OCI-LY3 (cell line): ENCODE measurements at regions not wholly inside any gene's neighbourhood (a gene's known extent, or its start where the extent isn't known, plus 50 kb on each side); places are given as distances from the start of the nearest gene placed in this dataset.
A peak's percentile ranks its signal among the peaks of the same experiment; 100 is the strongest.

Experiments used
- H2AFZ ChIP-seq: fragments of 200-600, 300-600 bp; shearing (Covaris generic); 2 replicates; pipeline ENCODE4 v1.6.0; 2014; ENCODE audit warnings: antibody characterized with exemption, low read depth, low read length
- H3K27ac ChIP-seq: fragments of 200-600, 300-600 bp; sonication (generic); 2 replicates; pipeline ENCODE4 v1.5.1; 2014; ENCODE audit warnings: mild to moderate bottlenecking, low read length, moderate library complexity, mixed read lengths
- H3K27me3 ChIP-seq: fragments of 200-600, 300-600 bp; sonication (generic); 2 replicates; pipeline ENCODE4 v1.6.1; 2014; ENCODE audit warnings: low read depth, low read length, mixed read lengths
- H3K36me3 ChIP-seq: fragments of 200-600, 300-600 bp; sonication (generic); replicated peaks from 2 replicates; pipeline ENCODE3; 2014; ENCODE audit warnings: low read depth, low read length, mixed read lengths
- H3K4me1 ChIP-seq: fragments of 300-600, 200-600 bp; sonication (generic); 2 replicates; pipeline ENCODE4 v1.6.1; 2014; ENCODE audit warnings: low read length, mixed read lengths
- H3K4me2 ChIP-seq: fragments of 200-600, 300-600 bp; sonication (generic); 2 replicates; pipeline ENCODE4 v1.6.1; 2014; ENCODE audit warnings: low read length, mixed read lengths
- H3K4me3 ChIP-seq: fragments of 300-600, 200-600 bp; sonication (generic); 2 replicates; pipeline ENCODE4 v1.5.1; 2014; ENCODE audit warnings: antibody characterized with exemption, mild to moderate bottlenecking, low read length, moderate library complexity
- H3K79me2 ChIP-seq: fragments of 300-600, 200-600 bp; shearing (Covaris generic); 2 replicates; pipeline ENCODE4 v1.6.1; 2014; ENCODE audit warnings: mild to moderate bottlenecking, low read length, mixed read lengths
- H3K9ac ChIP-seq: fragments of 300-600, 200-600 bp; shearing (Covaris generic); 2 replicates; pipeline ENCODE4 v1.6.0; 2014; ENCODE audit warnings: mild to moderate bottlenecking, low read length, moderate library complexity
- H3K9me3 ChIP-seq: fragments of 200-600, 300-600 bp; shearing (Covaris generic); 2 replicates; pipeline ENCODE4 v1.6.1; 2014; ENCODE audit warnings: low read length, mixed read lengths; ENCODE audit not compliant: insufficient read depth
- H4K20me1 ChIP-seq: fragments of 200-600, 300-600 bp; sonication (generic); 2 replicates; pipeline ENCODE4 v1.6.1; 2016; ENCODE audit warnings: low read length, mixed read lengths; ENCODE audit not compliant: insufficient read depth
- EZH2phosphoT487 ChIP-seq: fragments of 200-600 bp; shearing (Covaris generic); IDR thresholded peaks from 2 replicates; pipeline ENCODE4 v1.6.1; 2018; ENCODE audit warnings: antibody characterized with exemption, mixed run types, low read depth
- TF ChIP-seq, protein P1 (sequence below): fragments of 200-600, 300-600 bp; sonication (generic); IDR thresholded peaks from 2 replicates; pipeline ENCODE4 v1.5.1; 2014; ENCODE audit warnings: antibody characterized with exemption, low read length, low read depth

DNA sequence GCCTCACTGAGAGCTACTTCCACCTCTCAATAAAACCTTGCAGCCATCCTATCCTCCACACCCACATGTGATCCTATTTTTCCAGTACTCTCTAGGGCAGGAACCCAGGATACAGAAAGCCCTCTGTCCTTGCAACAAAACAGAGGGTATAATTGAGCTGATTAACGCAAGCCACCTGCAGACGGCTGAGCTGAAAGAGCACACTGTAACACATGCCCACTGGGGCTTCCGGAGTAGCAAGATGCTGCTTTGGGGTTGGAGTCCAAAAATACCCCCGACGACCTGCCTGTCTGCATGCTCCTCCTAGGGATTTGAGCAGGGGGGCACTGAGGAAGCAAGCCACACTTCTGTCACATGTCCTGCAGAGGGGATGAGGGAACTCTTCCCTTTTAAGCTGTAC lies 401.1 kb upstream of the FOXG1 start:
- H3K27me3 ChIP-seq, result no peaks in the 10 kb centered on the region
- TF ChIP-seq, protein P1, sequence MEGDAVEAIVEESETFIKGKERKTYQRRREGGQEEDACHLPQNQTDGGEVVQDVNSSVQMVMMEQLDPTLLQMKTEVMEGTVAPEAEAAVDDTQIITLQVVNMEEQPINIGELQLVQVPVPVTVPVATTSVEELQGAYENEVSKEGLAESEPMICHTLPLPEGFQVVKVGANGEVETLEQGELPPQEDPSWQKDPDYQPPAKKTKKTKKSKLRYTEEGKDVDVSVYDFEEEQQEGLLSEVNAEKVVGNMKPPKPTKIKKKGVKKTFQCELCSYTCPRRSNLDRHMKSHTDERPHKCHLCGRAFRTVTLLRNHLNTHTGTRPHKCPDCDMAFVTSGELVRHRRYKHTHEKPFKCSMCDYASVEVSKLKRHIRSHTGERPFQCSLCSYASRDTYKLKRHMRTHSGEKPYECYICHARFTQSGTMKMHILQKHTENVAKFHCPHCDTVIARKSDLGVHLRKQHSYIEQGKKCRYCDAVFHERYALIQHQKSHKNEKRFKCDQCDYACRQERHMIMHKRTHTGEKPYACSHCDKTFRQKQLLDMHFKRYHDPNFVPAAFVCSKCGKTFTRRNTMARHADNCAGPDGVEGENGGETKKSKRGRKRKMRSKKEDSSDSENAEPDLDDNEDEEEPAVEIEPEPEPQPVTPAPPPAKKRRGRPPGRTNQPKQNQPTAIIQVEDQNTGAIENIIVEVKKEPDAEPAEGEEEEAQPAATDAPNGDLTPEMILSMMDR, result no peak
- no peak for TF ChIP-seq EZH2phosphoT487
- H3K9ac ChIP-seq, result no peak overlapping the region

GRCh38 chr14:28373721-28374120 lies 392.9 kb upstream of the FOXG1 start:
- H4K20me1 ChIP-seq, result no peaks in the 10 kb centered on the region
- no peak overlapping the region for H3K27ac ChIP-seq
- H3K4me3 ChIP-seq, result no peak overlapping the region
- H2AFZ ChIP-seq, result no peak overlapping the region
- no peaks in the 10 kb centered on the region for H3K36me3 ChIP-seq
- H3K9ac ChIP-seq, result no peak overlapping the region
- no peaks in the 10 kb centered on the region for H3K79me2 ChIP-seq
- H3K4me1 ChIP-seq, result no peaks in the 10 kb centered on the region
- H3K27me3 ChIP-seq, result no peaks in the 10 kb centered on the region
- no peak overlapping the region for H3K4me2 ChIP-seq
- H3K9me3 ChIP-seq, result no peaks in the 10 kb centered on the region
- no peak for TF ChIP-seq EZH2phosphoT487
- TF ChIP-seq, protein P1, result no peak

More for the DNA sequence above, 401.1 kb upstream of the FOXG1 start:
- Histone ChIP-seq H3K27ac (no peak overlapping the region), H2AFZ (no peak overlapping the region), H3K4me2 (no peak overlapping the region), H4K20me1 (no peaks in the 10 kb centered on the region), H3K36me3 (no peaks in the 10 kb centered on the region), H3K4me3 (no peak overlapping the region), H3K79me2 (no peaks in the 10 kb centered on the region), H3K9me3 (peaks cover 3% of the 10 kb centered on the region), H3K4me1 (no peaks in the 10 kb centered on the region)

DNA sequence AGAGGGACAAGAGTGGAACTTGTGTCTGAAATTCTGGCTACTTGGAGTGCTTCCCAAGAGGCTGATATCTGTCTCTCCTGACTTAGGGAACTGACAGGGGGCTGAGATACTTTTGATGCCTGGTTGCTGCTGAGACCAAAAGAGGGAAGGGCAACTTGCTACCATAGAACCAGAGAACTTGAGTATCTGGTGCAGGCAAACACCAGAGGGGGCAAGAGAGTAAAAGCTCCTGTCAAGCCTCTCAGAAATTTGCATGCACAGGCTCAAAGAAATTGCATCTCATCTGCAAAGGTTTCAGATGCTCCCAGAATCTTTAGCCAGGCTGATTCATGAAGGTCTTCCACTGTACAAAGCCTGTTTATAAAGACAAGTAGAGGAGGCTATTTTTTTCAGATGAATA lies 391.3 kb upstream of the FOXG1 start:
- Histone ChIP-seq H3K79me2 (no peaks in the 10 kb centered on the region), H4K20me1 (no peaks in the 10 kb centered on the region), H3K27me3 (no peaks in the 10 kb centered on the region), H3K4me2 (no peak overlapping the region), H3K4me1 (no peaks in the 10 kb centered on the region), H3K9me3 (no peaks in the 10 kb centered on the region), H3K36me3 (no peaks in the 10 kb centered on the region), H3K27ac (no peak overlapping the region), H3K9ac (no peak overlapping the region), H2AFZ (no peak overlapping the region), H3K4me3 (no peak overlapping the region)
- no peak for TF ChIP-seq EZH2phosphoT487
- TF ChIP-seq, protein P1, result peak; percentile 11; the same call in 1 of the 2 replicates

DNA sequence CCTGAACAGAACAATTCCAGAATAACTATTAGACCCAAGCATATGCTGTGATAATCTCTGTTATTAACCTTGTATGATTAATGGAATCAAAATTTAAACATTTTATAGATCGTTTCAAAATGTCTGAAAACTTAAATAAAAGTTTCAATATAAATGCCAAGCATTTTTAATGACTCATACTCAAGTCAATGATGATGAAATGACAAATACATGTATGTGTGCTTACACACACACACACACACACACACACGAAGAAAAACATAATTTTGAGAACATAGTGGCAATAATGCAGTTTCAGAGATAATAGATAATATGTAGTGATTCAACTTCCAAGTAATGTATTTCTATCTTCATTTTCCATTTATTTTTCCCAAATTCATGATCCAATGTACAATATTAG lies 384.9 kb upstream of the FOXG1 start:
- H3K9me3 ChIP-seq, result no peaks in the 10 kb centered on the region

More for the DNA sequence above, 384.9 kb upstream of the FOXG1 start:
- Histone ChIP-seq H4K20me1 (no peaks in the 10 kb centered on the region), H3K4me3 (no peak overlapping the region), H3K36me3 (no peaks in the 10 kb centered on the region), H3K4me2 (no peak overlapping the region), H3K4me1 (no peaks in the 10 kb centered on the region), H3K27ac (no peak overlapping the region), H2AFZ (no peak overlapping the region), H3K27me3 (no peaks in the 10 kb centered on the region), H3K9ac (no peak overlapping the region), H3K79me2 (no peaks in the 10 kb centered on the region)
- no peak for TF ChIP-seq EZH2phosphoT487
- TF ChIP-seq, protein P1, result no peak
